K562 (cell line): ENCODE measurements at regions not wholly inside any gene's neighbourhood (a gene's known extent, or its start where the extent isn't known, plus 50 kb on each side); places are given as distances from the start of the nearest gene placed in this dataset.

ENCODE experiments used
- ATAC-seq: fragments of 200-7000 bp; cut with Tn5 transposase; 3 replicates; pipeline ENCODE4 v1.9.1; 2020; ENCODE audit warnings: moderate library complexity
- BruUV-seq: library from RNA; stranded (reverse); fragments of 400-500 nt; replicated peaks from 2 replicates; lab custom pipeline; 2021; lab: Mats Ljungman, UMichigan
- CTCF ChIA-PET: fragments of 300-600 bp; formaldehyde crosslinking; extraction: SDS; loops from one replicate; lab custom pipeline; 2021; ENCODE audit warnings: low intra/inter-chr PET ratio; lab: Yijun Ruan, JAX
- POLR2A ChIA-PET: fragments of 300-600, 350-650 bp; sonication (Branson Sonifier 250); formaldehyde crosslinking; extraction: SDS; loops from one replicate; lab custom pipeline; 2021; ENCODE audit warnings: antibody characterized with exemption, inconsistent platforms; lab: Yijun Ruan, JAX
- DNase-seq, 4 experiments: peaks; one replicate each; pipeline versions ENCODE4 v3.0.0 to v3.0.0-alpha.2; 2011 to 2018; ENCODE audit warnings: low spot score in 3 of 4, mixed read lengths in 3 of 4; ENCODE audit errors: extremely low read depth in 1 of 4
- FAIRE-seq: peaks from 2 replicates; lab custom pipeline; 2011; peaks lifted over from hg19 to GRCh38; lab: Jason Lieb, UNC
- H2AFZ ChIP-seq: 2 replicates; pipeline ENCODE4 v1.6.0; 2011; ENCODE audit warnings: low read depth, low read length, control low read depth, inconsistent platforms
- H3K27ac ChIP-seq: fragments of 200-600 bp; 3 replicates; pipeline ENCODE4 v1.8.0; 2011; ENCODE audit warnings: low read depth, mild to moderate bottlenecking, control low read depth, inconsistent platforms, low read length, moderate library complexity, mixed read lengths; ENCODE audit errors: extremely low read depth
- H3K27me3 ChIP-seq, 2 experiments: fragments of 300-600 bp in 1 of 2; 2 replicates in 1 of 2; 3 replicates in 1 of 2; pipeline versions ENCODE4 v1.6.0 to v1.8.0; 2011; ENCODE audit warnings: inconsistent platforms in 2 of 2, low read length in 2 of 2, mild to moderate bottlenecking in 1 of 2, mixed read lengths in 1 of 2, moderate library complexity in 1 of 2; ENCODE audit not compliant: control insufficient read depth in 2 of 2, insufficient read depth in 2 of 2
- H3K36me3 ChIP-seq: fragments of 300-600 bp; 3 replicates; pipeline ENCODE4 v1.8.0; 2011; ENCODE audit warnings: mild to moderate bottlenecking, low read length, inconsistent platforms; ENCODE audit not compliant: control insufficient read depth, insufficient read depth
- H3K4me1 ChIP-seq, 2 experiments: fragments of 200-600 bp in 1 of 2; replicated peaks in 1 of 2; 2 replicates in 1 of 2; 3 replicates in 1 of 2; pipeline versions ENCODE4 v1.5.1 to v1.8.0; 2011; ENCODE audit warnings: inconsistent platforms in 2 of 2, low read length in 2 of 2, mild to moderate bottlenecking in 1 of 2, mixed read lengths in 1 of 2, moderate library complexity in 1 of 2; ENCODE audit not compliant: control insufficient read depth in 2 of 2, insufficient read depth in 2 of 2
- H3K4me2 ChIP-seq: 2 replicates; pipeline ENCODE4 v1.6.1; 2011; ENCODE audit warnings: low read length, control low read depth, inconsistent platforms, mixed read lengths; ENCODE audit not compliant: insufficient read depth
- H3K4me3 ChIP-seq: fragments of 200-600 bp; sonication (generic), shearing (Covaris generic); 2 replicates; pipeline ENCODE4 v1.5.1; 2016; ENCODE audit warnings: control low read depth, inconsistent platforms
- H3K79me2 ChIP-seq: fragments of 200-600 bp; 3 replicates; pipeline ENCODE4 v1.8.0; 2011; ENCODE audit warnings: low read length, inconsistent platforms; ENCODE audit not compliant: control insufficient read depth, insufficient read depth
- H3K9ac ChIP-seq, 2 experiments: 2 replicates each; pipeline versions ENCODE4 v1.6.0 to v1.6.1; 2011; ENCODE audit warnings: low read depth in 2 of 2, low read length in 2 of 2, control low read depth in 1 of 2, inconsistent platforms in 1 of 2, mild to moderate bottlenecking in 1 of 2, mixed read lengths in 1 of 2; ENCODE audit not compliant: insufficient read depth in 1 of 2
- H3K9me1 ChIP-seq: one replicate; pipeline ENCODE4 v1.6.0; 2011; ENCODE audit warnings: inconsistent platforms, mild to moderate bottlenecking, low read length, moderate library complexity; ENCODE audit not compliant: control insufficient read depth, insufficient read depth
- H3K9me3 ChIP-seq: replicated peaks from 2 replicates; pipeline ENCODE4 v1.5.1; 2011; ENCODE audit warnings: low read depth, low read length, inconsistent platforms; ENCODE audit not compliant: control insufficient read depth, insufficient read depth
- H4K20me1 ChIP-seq: replicated peaks from 2 replicates; pipeline ENCODE4 v1.6.1; 2011; ENCODE audit warnings: low read length, inconsistent platforms, mixed read lengths; ENCODE audit not compliant: control insufficient read depth, insufficient read depth
- COPS2 ChIP-seq: fragments of 450-650 bp; conservative IDR thresholded peaks from 2 replicates; pipeline ENCODE4 v1.6.1; 2016; ENCODE audit warnings: mild to moderate bottlenecking, moderate library complexity
- E2F5 ChIP-seq: sonication (generic); formaldehyde crosslinking; IDR thresholded peaks from 2 replicates; pipeline ENCODE4 v1.8.0; 2022; ENCODE audit warnings: mild to moderate bottlenecking, missing genetic modification reagents
- HMG20B ChIP-seq: fragments of 250-450 bp; sonication (Bioruptor Pico); IDR thresholded peaks from 2 replicates; pipeline ENCODE4 v1.5.0; 2021; ENCODE audit warnings: mild to moderate bottlenecking
- IFI16 ChIP-seq: fragments of 250-450 bp; sonication (Bioruptor Pico); IDR thresholded peaks from 2 replicates; pipeline ENCODE4 v2.1.2; 2022; ENCODE audit warnings: mild to moderate bottlenecking, inconsistent platforms
- PATZ1 ChIP-seq: fragments of 250-450 bp; sonication (Bioruptor Pico); IDR thresholded peaks from 2 replicates; pipeline ENCODE4 v1.5.0; 2020; ENCODE audit warnings: mild to moderate bottlenecking, borderline replicate concordance
- RBM22 ChIP-seq: fragments of 200-400 bp; formaldehyde crosslinking; IDR thresholded peaks from 2 replicates; pipeline ENCODE4 v1.6.1; 2018; ENCODE audit warnings: low read length, low read depth; ENCODE audit not compliant: poor library complexity, severe bottlenecking
- TAF9B ChIP-seq: fragments of 450-650 bp; IDR thresholded peaks from 2 replicates; pipeline ENCODE4 v1.6.1; 2018; ENCODE audit warnings: mild to moderate bottlenecking; ENCODE audit not compliant: partially characterized antibody
- ZNF165 ChIP-seq: fragments of 250-450 bp; sonication (Bioruptor Pico); IDR thresholded peaks from 2 replicates; pipeline ENCODE4 v1.4.0; 2020; ENCODE audit warnings: borderline replicate concordance
- ZNF239 ChIP-seq: fragments of 250-450 bp; sonication (Bioruptor Pico); IDR thresholded peaks from 2 replicates; pipeline ENCODE4 v1.4.0; 2020; ENCODE audit warnings: mild to moderate bottlenecking
- ZNF436 ChIP-seq: fragments of 250-450, 450-650 bp; sonication (Bioruptor Pico); formaldehyde crosslinking; IDR thresholded peaks from 2 replicates; pipeline ENCODE4 v1.7.0; 2020; ENCODE audit warnings: mild to moderate bottlenecking
- WGBS: fragments of 100-300 bp; shearing (Covaris generic); methylation state at CpG from one replicate; pipeline ENCODE4 v1.1.6; 2016; ENCODE audit warnings: low coverage, mixed read lengths; ENCODE audit not compliant: insufficient coverage; ENCODE audit errors: missing lambda C conversion rate; 5-methylcytosine and 5-hydroxymethylcytosine counted together
- in situ Hi-C: fragments of 300-500 bp; cut with MboI; formaldehyde crosslinking; loops from 4 replicates; pipeline ENCODE4 v1.15.0; 2018; ENCODE audit warnings: inconsistent platforms, mixed read lengths
- intact Hi-C: fragments of 100-400 bp; cut with micrococcal nuclease; formaldehyde crosslinking; loops from 2 replicates; pipeline ENCODE4 v1.14.2; 2022

GRCh38 chr7:140231771-140232491 lies 55.1 kb upstream of the KDM7A start:
- no peaks in the 10 kb centered on the region for H3K79me2 ChIP-seq
- BruUV-seq = no TSS peak
- intact Hi-C loops = loop anchor here (1.0 kb wide), 1 partner anchor 55 kb away; no protein-coding TSS in a partner anchor
- H3K9me1 ChIP-seq = no peaks in the 10 kb centered on the region
- H3K4me1 ChIP-seq = peaks cover 12 to 30% of the 10 kb centered on the region in 2 experiments; a peak in 4 of 5 replicates
- TF ChIP-seq ZNF165 (no peak), PATZ1 (CRISPR knock-in tag) (no peak), RBM22 (no peak), ZNF239 (CRISPR knock-in tag) (no peak), HMG20B (no peak), IFI16 (CRISPR knock-in tag) (no peak), COPS2 (no peak), TAF9B (no peak), ZNF436 (CRISPR knock-in tag) (no peak), E2F5 (CRISPR knock-in tag) (no peak)
- FAIRE-seq = no peak
- POLR2A ChIA-PET = interaction anchor here (1.1 to 1.5 kb wide), 3 partner anchors 10 to 55 kb away, joined by 3 to 6 read pairs (median 3); partner anchors contain the start of gene KDM7A
- peak overlapping the region; percentile 90 for H2AFZ ChIP-seq
- no peak for ATAC-seq
- CTCF ChIA-PET = no interaction called here
- no peak for DNase-seq
- 61% methylated on average over 13 of the region's 13 CpGs for WGBS
- no peak overlapping the region for H3K27ac ChIP-seq
- in situ Hi-C loops = no loop called here
- H3K4me2 ChIP-seq = peak overlapping the region; percentile 83
- no peaks in the 10 kb centered on the region for H3K36me3 ChIP-seq
- no peaks in the 10 kb centered on the region for H3K27me3 ChIP-seq
- H3K9me3 ChIP-seq = no peaks in the 10 kb centered on the region
- H4K20me1 ChIP-seq = no peaks in the 10 kb centered on the region
- peak overlapping the region in 1 of 2 experiments; percentile 6; a peak in 2 of 4 replicates for H3K9ac ChIP-seq
- H3K4me3 ChIP-seq = no peak overlapping the region
